GM12873 (cell line): ENCODE measurements at regions not wholly inside any gene's neighbourhood (a gene's known extent, or its start where the extent isn't known, plus 50 kb on each side); places are given as distances from the start of the nearest gene placed in this dataset.
A peak's percentile ranks its signal among the peaks of the same experiment; 100 is the strongest.

Experiments
- TF ChIP-seq, protein P1 (sequence below): IDR thresholded peaks from 2 replicates; pipeline ENCODE4 v1.5.1; 2012; ENCODE audit warnings: low read depth, mild to moderate bottlenecking, moderate library complexity, low read length, control low read depth; ENCODE audit not compliant: insufficient read depth; ENCODE audit errors: missing control alignments

DNA sequence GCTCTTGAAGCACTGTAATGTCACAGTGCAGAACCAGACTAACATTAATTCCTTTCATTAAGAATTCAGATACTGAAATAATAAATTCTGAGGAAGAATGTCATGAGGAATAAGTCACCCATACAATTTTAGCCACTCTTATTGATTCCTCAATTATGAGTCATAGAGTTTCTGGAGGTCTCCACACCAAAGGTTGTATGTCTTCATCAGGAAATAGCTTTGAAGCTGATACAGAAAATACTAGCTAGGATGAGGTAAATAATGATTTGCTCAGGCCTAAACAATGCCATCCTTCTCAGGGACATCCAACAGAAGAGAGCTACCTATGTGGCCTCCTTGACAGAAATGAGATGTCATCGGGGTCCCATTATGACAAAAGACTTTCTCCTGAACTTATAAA, 238.8 kb downstream of the OR13H1 start:
- TF ChIP-seq, protein P1, sequence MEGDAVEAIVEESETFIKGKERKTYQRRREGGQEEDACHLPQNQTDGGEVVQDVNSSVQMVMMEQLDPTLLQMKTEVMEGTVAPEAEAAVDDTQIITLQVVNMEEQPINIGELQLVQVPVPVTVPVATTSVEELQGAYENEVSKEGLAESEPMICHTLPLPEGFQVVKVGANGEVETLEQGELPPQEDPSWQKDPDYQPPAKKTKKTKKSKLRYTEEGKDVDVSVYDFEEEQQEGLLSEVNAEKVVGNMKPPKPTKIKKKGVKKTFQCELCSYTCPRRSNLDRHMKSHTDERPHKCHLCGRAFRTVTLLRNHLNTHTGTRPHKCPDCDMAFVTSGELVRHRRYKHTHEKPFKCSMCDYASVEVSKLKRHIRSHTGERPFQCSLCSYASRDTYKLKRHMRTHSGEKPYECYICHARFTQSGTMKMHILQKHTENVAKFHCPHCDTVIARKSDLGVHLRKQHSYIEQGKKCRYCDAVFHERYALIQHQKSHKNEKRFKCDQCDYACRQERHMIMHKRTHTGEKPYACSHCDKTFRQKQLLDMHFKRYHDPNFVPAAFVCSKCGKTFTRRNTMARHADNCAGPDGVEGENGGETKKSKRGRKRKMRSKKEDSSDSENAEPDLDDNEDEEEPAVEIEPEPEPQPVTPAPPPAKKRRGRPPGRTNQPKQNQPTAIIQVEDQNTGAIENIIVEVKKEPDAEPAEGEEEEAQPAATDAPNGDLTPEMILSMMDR: no peak

DNA sequence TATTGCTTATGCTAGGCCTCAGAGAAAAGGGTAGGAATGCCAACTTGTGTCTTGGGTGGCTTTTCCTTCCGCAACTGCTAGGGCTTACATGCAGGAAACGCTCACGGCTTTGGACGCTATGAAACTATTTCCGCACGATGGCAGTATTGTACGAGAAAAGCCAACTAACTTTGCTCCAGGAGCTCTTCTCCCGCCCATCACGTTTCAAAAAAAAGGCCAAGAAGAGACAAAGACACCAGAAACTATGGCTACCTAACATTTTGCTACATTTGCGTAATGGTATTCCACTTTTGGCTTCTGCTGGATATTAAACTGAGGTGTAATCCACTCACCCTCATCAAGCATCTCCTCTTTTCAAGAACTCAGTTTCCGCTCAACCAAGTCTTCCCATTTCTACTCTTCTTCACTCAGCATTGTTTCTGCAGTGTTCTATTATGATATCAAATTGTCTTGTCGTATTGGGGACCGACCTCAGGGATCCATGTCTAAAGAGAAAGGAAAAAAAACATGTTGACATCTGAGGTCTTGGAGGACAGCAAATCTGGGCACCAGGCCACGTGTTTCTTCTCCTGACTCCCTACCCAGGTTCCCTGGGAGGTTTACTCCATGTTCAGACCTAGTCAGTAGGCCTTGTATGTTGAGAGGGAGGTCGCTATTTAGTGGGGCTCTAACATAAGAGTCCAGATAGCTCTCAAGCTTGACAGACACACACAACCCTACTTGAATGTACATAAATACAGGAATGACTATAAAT, 239.4 kb upstream of the STK26 start:
- TF ChIP-seq, protein P1: peak; percentile 56

DNA sequence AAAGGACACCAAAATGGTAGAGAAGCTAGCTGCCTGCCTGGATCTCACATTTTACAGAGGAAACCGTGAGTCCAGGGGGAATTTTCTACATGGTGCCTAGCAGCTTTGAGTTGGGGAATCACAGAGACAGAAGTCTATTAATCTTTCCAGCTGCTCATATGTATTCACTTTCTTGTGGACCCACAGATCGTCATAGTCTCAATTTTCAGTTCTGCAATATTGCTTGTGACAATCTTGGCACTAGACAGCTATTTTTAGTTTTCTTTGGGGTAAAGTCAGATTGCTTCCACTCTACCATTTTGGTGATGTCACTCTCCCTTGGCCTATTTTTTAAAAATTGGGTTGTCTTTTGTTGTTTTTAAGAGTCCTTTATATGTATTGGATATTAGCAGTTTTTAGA, 233.4 kb upstream of the STK26 start:
- TF ChIP-seq, protein P1: no peak

DNA sequence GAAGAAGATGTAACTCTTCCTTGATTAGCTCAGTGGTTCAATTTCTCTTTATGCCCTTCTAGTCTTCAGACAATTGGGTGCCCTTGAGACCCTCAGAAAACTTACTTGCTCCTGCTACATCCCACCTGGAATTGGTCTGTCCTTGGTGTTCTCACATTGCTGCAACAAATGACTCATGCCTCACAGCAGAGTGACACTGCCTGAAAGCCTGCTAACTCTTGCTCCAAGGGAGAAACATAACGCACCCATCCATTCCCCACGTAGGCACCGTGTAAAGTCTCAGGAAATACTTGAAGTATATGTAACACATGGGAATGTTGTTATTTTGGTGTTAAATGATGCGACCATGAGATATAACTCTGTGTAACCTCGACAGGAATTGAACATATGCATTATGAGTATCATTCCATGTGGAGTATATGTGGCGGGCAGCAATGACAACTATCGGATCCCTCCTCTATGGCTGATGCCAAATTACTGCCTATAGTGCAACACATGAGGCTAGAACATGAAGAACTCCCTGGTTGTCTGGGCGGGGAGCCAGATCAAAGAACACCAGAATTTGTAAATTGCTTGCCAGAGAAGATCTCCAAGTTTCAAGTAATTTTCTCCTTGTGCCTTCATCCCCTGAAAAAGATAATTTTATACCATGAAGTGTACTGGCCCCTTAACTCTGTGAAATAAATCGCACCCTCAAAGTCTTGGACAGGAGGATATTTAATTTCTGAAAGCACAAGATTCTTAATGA, 231.3 kb upstream of the STK26 start:
- TF ChIP-seq, protein P1: no peak

DNA sequence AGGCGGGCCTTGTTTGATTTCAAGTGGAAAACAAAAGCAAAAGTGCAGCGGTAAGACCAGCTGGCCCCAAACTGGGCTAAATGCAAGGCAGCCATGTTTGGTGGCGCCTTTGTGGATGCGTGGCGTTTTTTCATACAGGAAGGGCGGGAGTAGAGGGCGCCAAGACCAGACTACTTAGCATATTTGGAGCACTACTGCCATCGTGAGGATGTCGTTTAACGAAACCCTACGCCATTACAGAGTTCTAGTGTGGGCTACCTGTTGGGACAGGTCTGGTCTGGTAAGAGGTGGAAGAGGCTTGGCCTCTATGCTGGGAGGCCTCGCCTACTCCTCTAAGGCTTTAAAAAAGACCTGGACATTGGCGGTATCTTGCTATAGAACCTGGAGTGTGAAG, 230.7 kb upstream of the STK26 start:
- TF ChIP-seq, protein P1: peak; percentile 56

DNA sequence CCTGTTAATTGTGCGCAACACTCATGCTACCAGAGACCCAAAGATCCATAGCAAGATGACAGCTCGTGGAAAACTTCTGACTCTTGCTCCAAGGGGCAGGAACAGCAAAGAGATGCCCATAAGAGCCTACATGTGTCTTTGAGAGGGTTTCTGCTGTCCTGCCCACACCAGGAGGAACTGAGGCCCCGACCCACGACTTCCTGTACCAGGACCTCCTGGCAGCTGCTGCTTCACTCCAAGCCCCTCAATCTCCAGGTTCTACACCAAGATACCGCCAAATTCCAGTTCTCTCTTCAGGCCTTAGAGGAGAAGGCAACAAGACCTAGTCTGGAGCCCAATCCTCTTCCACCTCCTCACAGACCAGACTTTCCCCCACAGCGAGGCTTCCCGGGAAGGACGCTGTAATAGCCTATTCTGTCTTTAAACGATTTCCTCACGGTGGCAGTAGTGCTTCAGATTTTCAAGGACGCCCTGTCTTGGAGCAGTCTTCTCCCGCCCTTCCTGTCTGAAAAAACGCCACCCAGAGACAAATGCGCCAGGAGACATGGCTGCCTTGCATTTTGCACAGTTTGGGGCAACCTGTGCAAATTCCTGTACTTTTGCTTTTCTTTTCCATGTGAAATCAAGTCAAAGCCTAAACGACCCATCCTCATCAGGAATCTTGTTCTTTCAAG, 230.2 kb upstream of the STK26 start:
- TF ChIP-seq, protein P1: peak; percentile 52
